ENCODE measurements at regions not wholly inside any gene's neighbourhood (a gene's known extent, or its start where the extent isn't known, plus 50 kb on each side); places are given as distances from the start of the nearest gene placed in this dataset.

- ChIA-PET CTCF (interaction anchor here (1.1 kb wide), 1 partner anchor 47 kb away, joined by 6 read pairs; no protein-coding TSS in a partner anchor), POLR2A (no interaction called here)
- DNase-seq (ENCODE audit: extremely low spot score) = no peak
- TF ChIP-seq CTCF (IDR thresholded peaks at IDR 0.05; ENCODE audit: control extremely low read depth, extremely low read depth, low read depth, missing control alignments) = no peak
These were observed 109.6 kb upstream of the SLCO6A1 start for GRCh38 chr5:102608414-102608813.

- CTCF ChIA-PET = interaction anchor here (0.7 to 1.6 kb wide), 3 partner anchors 19 to 613 kb away, joined by 3 to 5 read pairs (median 3); no protein-coding TSS in a partner anchor
- DNase-seq (ENCODE audit: extremely low spot score) = no peak
- TF ChIP-seq CTCF (IDR thresholded peaks at IDR 0.05; ENCODE audit: control extremely low read depth, extremely low read depth, low read depth, missing control alignments) = no peak
- POLR2A ChIA-PET = no interaction called here
These were observed 112.5 kb upstream of the SLCO6A1 start for GRCh38 chr5:102611312-102611711.

- CTCF ChIA-PET = no interaction called here
- DNase-seq (ENCODE audit: extremely low spot score) = no peak
- POLR2A ChIA-PET = no interaction called here
- no peak for TF ChIP-seq CTCF (IDR thresholded peaks at IDR 0.05; ENCODE audit: control extremely low read depth, extremely low read depth, low read depth, missing control alignments)
These were observed 114.9 kb upstream of the SLCO6A1 start for GRCh38 chr5:102613661-102614060.

- no peak for TF ChIP-seq CTCF (IDR thresholded peaks at IDR 0.05; ENCODE audit: control extremely low read depth, extremely low read depth, low read depth, missing control alignments)
- ChIA-PET POLR2A (no interaction called here), CTCF (interaction anchor here (1.1 kb wide), 1 partner anchor 11 kb away, joined by 3 read pairs; no protein-coding TSS in a partner anchor)
These were observed 118.7 kb upstream of the SLCO6A1 start for GRCh38 chr5:102617191-102618187.

GRCh38 chr5:102622262-102622661 is 123.5 kb upstream of the SLCO6A1 start:
- ChIA-PET POLR2A (no interaction called here), CTCF (no interaction called here)
- TF ChIP-seq CTCF (IDR thresholded peaks at IDR 0.05; ENCODE audit: control extremely low read depth, extremely low read depth, low read depth, missing control alignments) = no peak
- DNase-seq (ENCODE audit: extremely low spot score) = no peak

More at GRCh38 chr5:102617191-102618187, 118.7 kb upstream of the SLCO6A1 start:
- no peak for DNase-seq (ENCODE audit: extremely low spot score)

GRCh38 chr5:102623329-102624065 is 124.7 kb upstream of the SLCO6A1 start:
- DNase-seq (ENCODE audit: extremely low spot score) = no peak
- POLR2A ChIA-PET = no interaction called here
- CTCF ChIA-PET = no interaction called here
- TF ChIP-seq CTCF (IDR thresholded peaks at IDR 0.05; ENCODE audit: control extremely low read depth, extremely low read depth, low read depth, missing control alignments) = no peak
